T-helper 22 cell (primary cell): ENCODE measurements at regions not wholly inside any gene's neighbourhood (a gene's known extent, or its start where the extent isn't known, plus 50 kb on each side); places are given as distances from the start of the nearest gene placed in this dataset.

ENCODE experiments used
- DNase-seq: peaks from one replicate; pipeline ENCODE4 v3.0.0-alpha.2; 2020; ENCODE audit warnings: low read depth

- no peak for DNase-seq
These were observed 59.9 kb downstream of the BMP4 start for GRCh38 chr14:53896726-53897125.

DNA sequence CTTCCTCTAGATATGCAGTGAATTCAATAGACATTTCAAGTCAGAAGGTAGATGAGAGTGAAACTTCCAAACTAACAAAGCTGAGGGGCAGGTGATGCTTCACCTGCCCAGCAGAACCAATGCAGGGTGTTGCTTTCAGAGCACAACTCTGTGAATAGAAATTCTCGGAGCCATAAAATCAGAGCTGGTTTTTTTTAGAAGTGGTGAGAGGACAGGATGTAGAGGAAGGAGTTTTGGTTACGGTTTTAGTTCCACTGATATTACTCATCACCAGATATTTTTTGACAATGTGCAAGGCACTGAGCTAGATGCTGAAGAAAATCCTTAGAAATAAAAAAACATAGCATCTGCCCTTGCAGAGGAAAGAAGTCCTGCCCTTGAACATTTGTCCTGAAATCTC is 62.2 kb downstream of the BMP4 start:
- DNase-seq = no peak

GRCh38 chr14:53893374-53893773 is 63.3 kb downstream of the BMP4 start:
- no peak for DNase-seq

GRCh38 chr14:53890611-53891101 is 66.0 kb downstream of the BMP4 start:
- no peak for DNase-seq

DNA sequence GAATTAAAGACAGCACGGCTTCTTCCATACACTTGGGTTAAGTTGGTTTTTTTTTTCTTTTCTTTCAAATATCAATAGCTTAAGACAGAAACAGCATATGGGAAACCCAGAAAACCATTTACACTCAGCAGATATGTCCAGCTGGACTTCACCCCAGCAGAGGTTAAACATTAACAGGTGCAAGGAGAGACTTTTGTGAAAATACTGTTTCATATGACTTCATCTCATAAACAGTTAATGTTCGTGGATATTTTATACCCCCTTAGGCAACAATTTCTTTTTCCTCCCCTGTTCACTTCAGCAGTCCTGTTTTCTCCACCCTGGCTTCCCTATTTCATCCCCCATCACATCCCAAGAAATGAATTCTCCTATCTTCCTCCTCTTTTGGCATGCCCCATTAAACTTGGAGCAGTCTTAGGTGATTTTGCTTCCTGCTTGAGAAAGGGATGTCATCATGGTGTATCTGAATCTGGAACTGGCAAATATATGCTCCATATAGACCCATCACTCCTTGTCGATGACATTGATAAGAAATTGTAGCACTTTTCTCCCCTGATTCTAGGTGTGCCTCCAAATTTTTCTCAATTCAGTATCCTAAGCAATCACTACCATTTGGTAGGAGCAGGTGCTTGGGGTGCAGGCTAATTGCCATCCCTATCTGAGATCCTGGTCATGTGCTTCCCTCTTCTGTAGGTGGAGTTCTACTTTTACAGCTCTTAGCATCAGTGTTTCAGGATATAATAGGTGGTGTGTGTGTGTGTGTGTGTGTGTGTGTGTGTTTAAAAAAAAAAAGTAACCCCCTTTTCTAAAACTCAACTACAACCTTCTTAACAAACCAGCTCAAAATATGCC is 67.9 kb downstream of the BMP4 start:
- no peak for DNase-seq

GRCh38 chr14:53885136-53885640 is 71.4 kb downstream of the BMP4 start:
- no peak for DNase-seq

- no peak for DNase-seq
These were observed 72.0 kb downstream of the BMP4 start for GRCh38 chr14:53884601-53885000.

DNA sequence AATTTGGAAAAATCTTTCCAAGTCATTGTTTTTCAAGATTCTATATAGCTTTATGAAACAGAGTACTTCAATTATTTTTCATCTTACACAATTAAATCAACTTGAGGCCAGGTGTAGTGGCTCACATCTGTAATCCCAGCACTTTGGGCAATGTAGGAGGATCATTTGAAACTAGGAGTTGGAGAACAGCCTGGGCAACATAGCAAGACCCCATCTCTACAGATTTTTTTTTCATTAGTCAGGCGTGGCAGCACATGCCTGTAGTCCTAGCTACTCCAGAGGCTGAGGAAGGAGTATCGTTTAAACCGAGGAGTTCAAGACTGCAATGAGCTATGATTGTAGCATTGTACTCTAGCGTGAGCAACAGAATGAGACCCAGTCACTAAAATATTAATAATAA is 72.9 kb downstream of the BMP4 start:
- no peak for DNase-seq

DNA sequence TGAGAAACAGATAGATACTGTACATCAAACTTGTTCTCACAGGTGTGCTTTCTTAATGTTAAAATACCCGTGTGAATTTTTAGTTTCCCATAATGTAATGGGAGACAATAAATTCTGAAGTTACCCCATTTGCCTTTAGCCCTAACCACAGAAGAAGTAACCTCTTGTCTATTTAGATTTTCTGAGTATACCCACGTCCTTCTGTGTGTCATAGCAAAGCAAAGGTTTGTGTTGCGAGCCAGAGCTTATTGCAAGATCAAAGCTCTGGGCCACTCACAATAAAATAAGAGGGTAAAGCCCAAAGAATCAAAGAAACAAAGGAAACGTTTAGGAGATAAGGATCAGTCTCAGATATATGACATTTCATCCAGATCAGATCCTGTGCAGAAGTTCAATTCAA is 73.9 kb downstream of the BMP4 start:
- DNase-seq = no peak

- no peak for DNase-seq
These were observed 74.7 kb downstream of the BMP4 start for GRCh38 chr14:53881921-53882320.

- no peak for DNase-seq
These were observed 75.3 kb downstream of the BMP4 start for GRCh38 chr14:53881161-53881871.

DNA sequence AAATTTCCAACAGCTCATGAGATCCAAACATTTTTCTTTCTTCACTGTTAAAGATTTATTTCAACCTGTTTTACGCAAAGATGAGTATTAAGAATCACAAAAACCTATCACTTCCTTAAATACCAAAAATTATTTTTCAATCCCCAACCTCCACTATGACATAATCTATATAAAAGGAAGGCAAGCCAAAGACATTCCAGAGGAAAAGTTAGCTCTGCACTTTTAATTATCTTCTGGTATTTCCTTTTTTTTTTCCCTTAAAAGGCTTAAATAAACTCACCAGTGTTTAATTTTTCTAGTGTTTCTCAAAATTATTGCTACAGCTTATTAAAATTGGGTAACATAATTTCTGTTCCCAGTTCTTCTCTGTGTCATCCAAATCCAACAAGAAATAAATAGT is 75.9 kb downstream of the BMP4 start:
- DNase-seq = no peak

GRCh38 chr14:53879747-53880146 is 76.9 kb downstream of the BMP4 start:
- DNase-seq = no peak

GRCh38 chr14:53879022-53879686 is 77.5 kb downstream of the BMP4 start:
- no peak for DNase-seq

DNA sequence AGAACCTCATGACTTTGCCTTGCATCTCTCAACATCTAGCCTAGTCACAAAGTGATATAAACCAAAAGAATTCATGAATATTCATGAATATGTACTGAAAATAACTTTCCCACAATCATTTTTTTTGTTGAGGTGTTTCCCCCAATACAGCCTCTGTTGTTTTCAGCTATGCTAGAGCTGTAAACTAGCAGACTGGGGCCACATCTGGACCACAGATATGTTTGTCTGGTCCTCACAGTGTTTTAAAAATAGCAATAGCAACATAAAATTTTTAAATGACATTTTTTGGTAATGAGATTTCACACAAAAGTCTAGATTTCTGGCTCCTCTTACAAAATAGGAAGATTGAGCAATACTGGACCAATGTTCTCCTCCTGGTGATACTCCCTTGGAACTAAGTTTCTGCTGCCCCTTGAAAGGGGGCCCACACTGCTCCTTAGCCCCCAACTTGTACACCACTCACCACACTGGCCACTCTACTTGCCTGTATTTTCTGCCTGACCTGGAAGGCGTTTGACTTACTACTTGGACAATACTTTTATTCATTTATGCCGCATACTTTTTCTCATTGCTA is 81.2 kb downstream of the BMP4 start:
- no peak for DNase-seq

GRCh38 chr14:53874704-53875103 is 81.9 kb downstream of the BMP4 start:
- DNase-seq = no peak

DNA sequence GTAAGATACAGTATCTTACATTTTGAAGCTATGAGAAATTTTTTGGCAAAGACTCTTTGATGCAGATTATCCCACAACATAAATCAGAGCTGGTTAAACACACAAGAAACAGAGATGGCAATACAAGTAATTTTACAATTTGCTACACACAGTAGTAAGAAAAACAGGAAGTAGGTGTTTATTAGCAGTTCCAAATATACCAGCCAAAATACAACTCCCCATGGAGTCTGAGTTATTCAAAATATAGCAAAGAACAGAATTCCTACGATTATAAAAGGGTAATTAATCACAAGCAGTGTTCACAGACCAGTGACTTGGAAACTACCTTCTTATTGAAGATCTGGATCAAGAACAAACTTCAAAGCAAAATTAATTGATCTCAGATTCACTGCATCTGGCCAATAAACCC is 83.9 kb downstream of the BMP4 start:
- DNase-seq = no peak

GRCh38 chr14:53871951-53872350 is 84.7 kb downstream of the BMP4 start:
- DNase-seq = no peak

DNA sequence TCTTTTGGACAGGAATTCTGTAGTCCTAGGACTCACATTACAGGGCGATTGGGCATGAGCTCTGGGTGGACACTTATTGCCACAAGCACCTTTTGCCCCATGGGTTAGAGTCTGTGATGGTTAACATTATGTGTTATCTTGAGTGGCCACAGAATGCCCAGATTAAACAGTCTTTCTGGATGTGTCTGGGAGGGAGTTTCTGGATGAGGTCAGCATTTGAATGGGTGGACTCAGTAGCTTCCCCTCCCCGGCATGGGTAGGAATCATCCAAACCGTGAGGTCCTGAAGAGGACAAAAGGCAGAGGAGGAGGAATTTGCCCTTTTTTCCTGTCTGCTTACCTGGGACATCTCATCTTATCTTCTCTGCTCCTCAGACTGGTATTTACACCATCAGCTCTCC is 85.6 kb downstream of the BMP4 start:
- DNase-seq = no peak

DNA sequence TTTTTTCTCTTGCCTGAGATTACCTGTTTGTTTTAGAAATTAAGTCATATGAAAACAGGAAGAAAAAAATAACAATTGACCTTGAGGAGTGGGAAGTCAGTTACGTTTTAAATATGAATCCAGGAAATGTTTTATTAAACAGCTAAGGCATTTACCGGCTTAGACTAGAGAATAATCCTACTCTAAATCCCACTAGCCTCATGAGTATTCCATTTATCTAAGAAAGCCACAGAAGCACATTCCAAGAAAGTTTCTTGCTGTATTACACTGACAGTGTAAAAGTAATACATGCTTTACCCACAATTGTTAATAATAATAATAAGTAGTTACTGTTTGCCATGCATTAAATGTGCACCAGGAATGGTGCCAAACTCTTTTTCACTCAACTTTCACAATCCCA is 90.9 kb downstream of the BMP4 start:
- DNase-seq = no peak

DNA sequence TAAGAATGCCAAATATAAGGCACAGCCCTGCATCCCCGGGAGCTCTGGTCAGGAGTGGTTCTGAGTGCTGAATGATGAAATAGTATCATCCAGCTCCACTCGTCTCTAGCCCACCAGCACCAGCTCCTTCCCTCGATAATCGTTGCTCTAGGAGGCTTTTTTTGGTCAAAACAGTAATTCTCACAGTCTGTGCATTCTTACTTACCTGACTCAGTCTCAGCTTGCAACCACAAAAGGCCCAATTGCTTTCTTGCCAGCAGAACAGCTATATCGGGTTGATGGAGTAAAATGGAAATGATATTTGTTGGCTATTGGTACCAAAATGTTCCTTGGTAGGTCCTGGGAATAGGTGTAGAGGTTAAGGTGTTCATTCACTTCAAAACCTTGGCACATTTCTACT is 94.8 kb downstream of the BMP4 start:
- DNase-seq = no peak

GRCh38 chr14:53858345-53858684 is 98.3 kb downstream of the BMP4 start:
- no peak for DNase-seq
